Small intestine (tissue), 7 donors: ENCODE measurements at regions not wholly inside any gene's neighbourhood (a gene's known extent, or its start where the extent isn't known, plus 50 kb on each side); places are given as distances from the start of the nearest gene placed in this dataset.
A peak's percentile ranks its signal among the peaks of the same experiment; 100 is the strongest.
"Not testable (repeated sequence)": the region's sequence is repeated elsewhere in the genome, so short reads cannot be mapped to it uniquely, and the experiment has no call there.

Experiments used
- DNase-seq, 2 donors: peaks; one replicate each; pipeline versions ENCODE4 v3.0.0 to v3.0.0-alpha.2; 2013
- FAIRE-seq: peaks from 2 replicates; lab custom pipeline; 2012; peaks lifted over from hg19 to GRCh38; lab: Jason Lieb, UNC
- H3K27ac ChIP-seq, 3 donors: one replicate each; pipeline ENCODE4 v1.5.1; 2013; ENCODE audit warnings: low read length in 2 of 3, mild to moderate bottlenecking in 2 of 3, control low read depth in 1 of 3, inconsistent platforms in 1 of 3, low read depth in 1 of 3, moderate library complexity in 1 of 3
- H3K27me3 ChIP-seq, 3 donors: one replicate each; pipeline ENCODE4 v1.6.1; 2013; ENCODE audit warnings: low read length in 3 of 3, inconsistent platforms in 1 of 3; ENCODE audit not compliant: control insufficient read depth in 3 of 3, insufficient read depth in 3 of 3
- H3K36me3 ChIP-seq, 3 donors: one replicate each; pipeline ENCODE4 v1.6.1; 2013; ENCODE audit warnings: low read length in 3 of 3, inconsistent platforms in 1 of 3, low read depth in 1 of 3, mild to moderate bottlenecking in 1 of 3, moderate library complexity in 1 of 3; ENCODE audit not compliant: control insufficient read depth in 3 of 3, insufficient read depth in 2 of 3
- H3K4me1 ChIP-seq, 3 donors: one replicate each; pipeline ENCODE4 v1.6.1; 2013; ENCODE audit warnings: low read length in 2 of 3, inconsistent platforms in 1 of 3, low read depth in 1 of 3, mild to moderate bottlenecking in 1 of 3, moderate library complexity in 1 of 3; ENCODE audit not compliant: control insufficient read depth in 3 of 3, insufficient read depth in 2 of 3
- H3K4me3 ChIP-seq, 3 donors: one replicate each; pipeline ENCODE4 v1.5.1; 2013; ENCODE audit warnings: low read length in 3 of 3, control low read depth in 1 of 3, inconsistent platforms in 1 of 3, low read depth in 1 of 3, mild to moderate bottlenecking in 1 of 3, moderate library complexity in 1 of 3
- H3K9me3 ChIP-seq, 2 donors: one replicate each; pipeline ENCODE4 v1.6.1; 2013; ENCODE audit warnings: low read depth in 1 of 2, low read length in 1 of 2; ENCODE audit not compliant: control insufficient read depth in 2 of 2, insufficient read depth in 1 of 2
- WGBS, 3 donors: extraction: QIAGEN DNeasy Blood & Tissue Kit; methylation state at CpG; one replicate each; pipeline ENCODE4 v1.1.7; 2013; 5-methylcytosine and 5-hydroxymethylcytosine counted together
- donor health status: healthy with polysubstance abuse.
- donor health status: control.
- donor health status: control.
- donor health status: Bipolar disorder and iron deficiency.
- donor health status: healthy.

DNA sequence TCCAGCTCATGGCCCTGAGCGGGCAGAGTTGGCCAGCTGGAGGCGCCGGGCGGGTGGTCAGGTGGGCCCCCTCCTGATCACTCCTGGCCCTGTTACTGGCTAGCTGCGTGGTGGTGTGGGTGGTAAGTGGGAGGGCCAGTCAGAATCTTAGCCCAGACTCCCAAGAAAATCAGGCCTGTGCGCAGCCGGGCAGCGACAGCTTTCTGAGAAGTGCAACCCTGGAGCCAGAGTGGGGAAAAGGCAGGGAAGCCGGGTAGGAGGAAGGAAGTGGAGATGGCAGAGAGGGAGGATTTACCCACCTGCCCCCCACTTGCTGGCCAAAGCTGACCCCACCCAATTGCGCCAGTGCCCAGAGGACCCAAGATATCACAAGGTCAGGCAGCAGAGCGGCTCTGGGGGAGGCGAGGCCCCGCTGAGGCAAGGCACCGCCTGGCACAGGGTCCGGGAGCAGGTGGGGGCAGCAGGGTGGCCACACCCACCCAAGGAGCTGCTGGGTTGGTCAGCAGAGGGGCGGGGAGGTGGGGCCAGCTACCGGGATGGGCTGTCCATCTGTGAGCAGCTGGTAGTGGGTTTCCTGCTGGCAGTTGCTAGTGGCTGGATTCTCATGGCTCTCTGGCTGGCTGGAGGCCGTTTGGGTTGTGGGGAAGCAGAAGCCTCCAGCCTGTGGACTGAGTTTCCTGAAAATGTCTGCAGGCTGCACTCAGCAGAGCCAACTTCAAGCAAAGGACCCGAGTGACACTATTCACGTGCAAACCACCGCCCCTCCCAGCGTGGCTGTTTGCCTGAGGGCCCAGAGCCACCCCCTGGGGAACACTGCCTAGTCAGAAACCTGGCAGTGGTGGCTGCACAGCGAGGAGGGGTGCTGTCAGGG, 196.4 kb downstream of the IGLL1 start:
- Histone ChIP-seq H3K4me3 (no peak overlapping the region), H3K36me3 (no peaks in the 10 kb centered on the region), H3K27ac (peak overlapping the region in 1 of 3 donors; percentile 23), H3K4me1 (no peaks in the 10 kb centered on the region), H3K9me3 (no peaks in the 10 kb centered on the region), H3K27me3 (no peaks in the 10 kb centered on the region)
- 36 to 39% (median 37%) methylated on average over 23 of the region's 23 CpGs for WGBS, 3 donors
- no peak for FAIRE-seq
- DNase-seq = peak in 1 of 2 donors; percentile 31

DNA sequence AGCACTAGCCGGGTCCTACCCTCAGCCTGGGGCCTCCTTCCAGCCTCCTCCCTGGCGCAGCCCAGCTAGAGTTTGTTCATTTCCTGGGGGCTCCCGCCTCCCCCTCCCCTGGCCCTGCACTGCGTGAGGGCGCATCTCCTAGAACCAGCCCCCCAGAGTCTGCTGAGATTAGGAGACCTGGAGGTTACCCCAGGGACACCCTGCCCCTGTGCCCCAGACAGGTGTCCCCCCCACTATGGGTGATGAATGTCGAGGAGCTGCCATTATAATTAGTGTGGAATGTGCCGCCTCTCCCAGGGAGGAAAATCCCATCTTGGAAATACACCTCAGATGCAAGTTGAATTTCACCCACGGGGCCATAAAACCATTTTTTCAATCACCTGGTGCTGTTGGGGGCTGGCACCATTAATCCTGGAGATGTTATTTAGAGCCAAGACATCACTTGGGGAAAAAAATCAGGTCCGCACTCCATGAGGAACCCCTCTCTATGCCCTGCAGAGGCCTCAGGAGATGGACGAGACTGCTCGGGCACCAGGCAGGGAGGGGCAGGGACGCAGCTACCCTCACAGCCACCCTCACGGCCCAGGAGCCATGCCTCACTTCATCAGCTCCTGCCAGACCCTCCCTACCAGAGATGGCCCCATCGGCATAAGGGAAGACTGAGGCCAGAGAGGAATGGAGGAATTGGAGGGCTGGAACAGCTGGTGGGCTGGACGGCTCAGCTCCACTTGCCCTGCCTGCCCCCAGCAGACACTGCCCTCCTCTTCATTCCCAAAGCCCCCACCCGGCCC, 197.5 kb downstream of the IGLL1 start:
- Histone ChIP-seq H3K9me3 (no peaks in the 10 kb centered on the region), H3K4me3 (no peak overlapping the region), H3K27ac (no peak overlapping the region), H3K27me3 (no peaks in the 10 kb centered on the region), H3K4me1 (no peaks in the 10 kb centered on the region), H3K36me3 (no peaks in the 10 kb centered on the region)
- FAIRE-seq (no peak), DNase-seq (no peak)
- 67 to 85% (median 76%) methylated on average over 15 to 16 of the region's 16 CpGs for WGBS, 3 donors

DNA sequence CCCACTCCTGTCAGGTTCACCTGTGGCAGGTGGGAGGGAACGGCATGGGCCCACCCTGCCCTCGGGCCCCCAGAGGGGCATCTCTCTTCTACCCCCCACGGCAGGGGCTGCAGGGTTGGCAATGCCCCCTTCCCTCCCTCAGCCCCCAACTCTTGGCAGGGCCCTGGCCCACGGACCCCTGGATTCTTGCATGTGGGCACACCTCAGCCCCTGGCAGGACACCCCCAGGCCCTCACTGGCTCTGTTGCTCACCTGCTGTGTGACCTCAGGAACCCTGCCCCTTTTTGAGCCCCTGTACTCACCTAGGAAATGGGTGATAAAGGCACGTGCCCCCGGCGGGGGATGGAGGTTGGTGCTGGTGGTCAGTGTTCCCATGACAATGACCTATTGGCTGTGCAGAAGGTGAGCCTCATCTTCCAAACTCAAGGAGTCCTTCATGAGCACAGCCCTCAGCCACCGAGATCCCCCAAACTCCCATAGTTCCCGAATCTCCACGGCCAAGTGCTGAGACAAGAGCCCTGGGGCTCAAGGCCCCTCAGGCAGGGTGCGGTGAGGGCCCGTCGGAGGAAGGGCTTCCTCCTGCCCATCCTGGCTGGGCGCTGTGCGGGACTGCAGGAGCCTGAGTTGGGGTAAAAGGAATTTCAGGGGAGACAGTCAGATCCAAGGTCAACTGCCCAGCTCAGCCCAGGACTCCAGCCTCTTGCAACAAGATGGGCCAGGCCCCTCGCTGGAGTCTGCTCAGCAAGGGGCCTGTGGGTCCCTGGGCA, 198.2 kb downstream of the IGLL1 start:
- H3K27me3 ChIP-seq = no peaks in the 10 kb centered on the region
- no peaks in the 10 kb centered on the region for H3K9me3 ChIP-seq
- WGBS, 3 donors = 87 to 90% (median 87%) methylated on average over 14 to 16 of the region's 16 CpGs
- H3K4me1 ChIP-seq = no peaks in the 10 kb centered on the region
- H3K36me3 ChIP-seq = no peaks in the 10 kb centered on the region
- DNase-seq (no peak), FAIRE-seq (no peak)
- H3K4me3 ChIP-seq = no peak overlapping the region
- no peak overlapping the region for H3K27ac ChIP-seq

DNA sequence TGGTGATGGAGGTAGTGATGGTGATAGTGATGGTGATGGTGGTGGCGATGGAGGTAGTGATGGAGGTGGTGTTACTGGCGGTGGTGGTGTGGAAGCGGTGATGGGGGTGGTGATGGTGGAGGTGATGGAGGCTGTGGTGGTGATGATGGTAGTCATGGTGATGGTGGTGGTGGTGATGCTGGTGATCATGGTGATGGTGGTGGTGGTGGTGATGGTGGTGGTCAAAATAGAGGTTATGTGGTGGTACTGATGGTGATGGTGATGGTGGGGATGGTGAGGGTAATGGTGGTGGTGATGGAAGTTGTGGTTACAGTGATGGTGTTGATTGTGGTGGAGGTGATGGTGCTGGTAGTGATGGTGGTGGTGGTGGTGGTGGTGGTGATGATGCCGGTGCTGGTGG, 199.2 kb downstream of the IGLL1 start:
- no peak for FAIRE-seq
- Histone ChIP-seq H3K27ac (no peak overlapping the region), H3K36me3 (no peaks in the 10 kb centered on the region), H3K27me3 (no peaks in the 10 kb centered on the region), H3K4me3 (no peak overlapping the region), H3K4me1 (no peaks in the 10 kb centered on the region), H3K9me3 (no peaks in the 10 kb centered on the region)
- WGBS, 3 donors = 91 to 99% (median 96%) methylated on average over 4 of the region's 4 CpGs
- no peak for DNase-seq

DNA sequence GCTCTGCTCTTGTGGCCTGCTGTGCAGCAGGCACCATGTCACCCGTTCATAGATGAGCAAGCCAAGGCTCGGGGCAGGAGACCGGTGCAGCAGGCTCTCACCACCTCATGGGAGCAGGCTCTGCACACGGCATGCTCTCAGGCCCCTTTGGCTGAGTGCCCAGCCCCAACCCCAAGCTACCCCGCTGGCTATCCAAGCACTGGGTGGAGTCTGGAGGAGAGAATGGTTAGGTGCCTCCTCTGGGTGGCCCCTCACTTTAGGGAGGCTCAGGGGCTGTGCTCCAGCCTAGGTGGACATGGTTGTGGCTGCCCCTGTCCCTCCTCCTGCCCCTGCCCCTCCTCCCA, 199.9 kb downstream of the IGLL1 start:
- Histone ChIP-seq H3K27ac (no peak overlapping the region), H3K4me1 (no peaks in the 10 kb centered on the region), H3K27me3 (no peaks in the 10 kb centered on the region), H3K9me3 (no peaks in the 10 kb centered on the region), H3K4me3 (no peak overlapping the region), H3K36me3 (no peaks in the 10 kb centered on the region)
- WGBS, 3 donors = 22 to 44% (median 32%) methylated on average over 5 of the region's 5 CpGs
- no peak for DNase-seq
- FAIRE-seq = no peak

DNA sequence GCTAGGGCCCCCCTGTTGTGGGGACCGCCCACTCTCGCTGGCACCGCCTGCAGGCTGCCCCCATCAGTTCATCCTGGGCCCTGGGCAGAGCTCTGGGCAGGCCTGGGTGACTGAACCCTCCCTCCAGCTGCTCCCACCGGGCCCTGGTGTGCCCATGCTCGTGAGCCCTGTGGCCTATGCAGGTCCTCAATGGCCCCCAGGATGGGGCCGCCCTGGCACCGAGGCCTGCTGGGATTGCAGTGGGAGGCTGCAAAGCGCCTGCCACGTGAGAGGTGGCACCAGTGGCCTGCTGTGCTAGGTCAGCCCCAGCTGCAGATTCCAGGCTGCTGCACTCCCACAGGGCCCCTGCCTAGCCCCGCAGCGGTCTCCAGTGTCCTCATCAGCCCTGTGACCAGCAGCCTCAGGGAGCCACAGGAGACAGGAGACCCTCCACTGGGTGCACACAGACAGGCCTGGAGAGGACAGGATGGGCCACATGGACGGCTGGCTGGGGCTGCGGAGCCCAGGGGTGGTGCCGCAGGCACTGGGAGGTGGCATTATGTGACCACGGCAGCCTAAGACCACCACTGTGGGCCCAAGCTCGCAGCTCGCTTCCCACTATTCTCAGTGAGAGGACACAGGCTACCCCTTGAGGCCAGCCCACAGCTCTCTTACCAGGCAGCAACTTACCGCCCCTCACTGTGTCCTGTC, 199.4 kb downstream of the BCR start:
- 76 to 91% (median 86%) methylated on average over 11 to 17 of the region's 18 CpGs for WGBS, 3 donors
- not testable (repeated sequence) for H3K27me3 ChIP-seq, H3K27ac ChIP-seq, FAIRE-seq, H3K4me3 ChIP-seq, H3K36me3 ChIP-seq, DNase-seq, H3K9me3 ChIP-seq, H3K4me1 ChIP-seq

DNA sequence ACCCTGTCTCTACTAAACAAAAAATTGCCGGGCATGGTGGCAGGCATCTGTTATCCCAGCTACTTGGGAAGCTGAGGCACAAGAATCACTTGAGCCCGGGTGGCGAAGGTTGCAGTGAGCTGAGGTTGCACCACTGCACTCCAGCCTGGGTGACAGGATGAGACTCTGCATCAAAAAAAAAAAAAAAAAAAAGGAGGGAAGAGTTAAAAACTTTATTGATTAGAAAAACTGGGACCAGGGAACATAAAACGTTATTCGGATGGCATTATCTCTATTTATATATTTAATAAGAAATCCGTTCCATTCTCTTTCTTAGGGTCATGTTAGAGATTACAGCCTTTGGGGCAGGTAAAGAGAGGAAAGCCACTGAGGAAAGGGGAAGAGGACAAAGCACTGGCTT, 197.5 kb downstream of the BCR start:
- H3K27me3 ChIP-seq = no peaks in the 10 kb centered on the region
- H3K4me1 ChIP-seq = no peaks in the 10 kb centered on the region
- no peak overlapping the region for H3K27ac ChIP-seq
- no peak overlapping the region for H3K4me3 ChIP-seq
- H3K9me3 ChIP-seq = no peaks in the 10 kb centered on the region
- no peaks in the 10 kb centered on the region for H3K36me3 ChIP-seq
- FAIRE-seq (no peak), DNase-seq (no peak)
- 55 to 80% (median 67%) methylated on average over 6 of the region's 6 CpGs for WGBS, 3 donors

DNA sequence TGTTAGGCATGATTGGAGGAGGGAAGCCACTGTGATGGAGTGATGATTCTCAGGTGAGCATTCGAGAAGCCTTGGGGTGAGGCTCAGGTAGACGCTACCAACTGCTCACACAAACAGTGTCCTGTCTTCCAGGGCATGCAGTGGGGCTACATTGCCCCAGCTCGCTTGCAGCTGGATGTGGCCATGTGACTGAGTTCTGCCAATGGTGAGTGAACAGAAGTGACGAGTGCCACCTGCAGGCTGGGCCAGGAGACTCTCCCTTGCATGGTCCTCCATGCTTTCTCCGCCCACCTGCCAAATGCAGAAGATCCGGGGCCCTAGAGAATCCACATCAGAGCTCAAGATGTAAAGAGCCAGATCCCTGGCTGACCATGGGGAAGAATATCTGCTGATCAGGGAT, 195.9 kb downstream of the BCR start:
- H3K4me3 ChIP-seq = no peak overlapping the region
- no peak for FAIRE-seq
- no peak overlapping the region for H3K27ac ChIP-seq
- H3K27me3 ChIP-seq = no peaks in the 10 kb centered on the region
- 31 to 58% (median 44%) methylated on average over 6 of the region's 6 CpGs for WGBS, 3 donors
- H3K36me3 ChIP-seq = no peaks in the 10 kb centered on the region
- no peaks in the 10 kb centered on the region for H3K4me1 ChIP-seq
- DNase-seq = peak; percentile 25 to 52
- H3K9me3 ChIP-seq = no peaks in the 10 kb centered on the region
